ENCODE measurements at regions not wholly inside any gene's neighbourhood (a gene's known extent, or its start where the extent isn't known, plus 50 kb on each side); places are given as distances from the start of the nearest gene placed in this dataset.

DNA sequence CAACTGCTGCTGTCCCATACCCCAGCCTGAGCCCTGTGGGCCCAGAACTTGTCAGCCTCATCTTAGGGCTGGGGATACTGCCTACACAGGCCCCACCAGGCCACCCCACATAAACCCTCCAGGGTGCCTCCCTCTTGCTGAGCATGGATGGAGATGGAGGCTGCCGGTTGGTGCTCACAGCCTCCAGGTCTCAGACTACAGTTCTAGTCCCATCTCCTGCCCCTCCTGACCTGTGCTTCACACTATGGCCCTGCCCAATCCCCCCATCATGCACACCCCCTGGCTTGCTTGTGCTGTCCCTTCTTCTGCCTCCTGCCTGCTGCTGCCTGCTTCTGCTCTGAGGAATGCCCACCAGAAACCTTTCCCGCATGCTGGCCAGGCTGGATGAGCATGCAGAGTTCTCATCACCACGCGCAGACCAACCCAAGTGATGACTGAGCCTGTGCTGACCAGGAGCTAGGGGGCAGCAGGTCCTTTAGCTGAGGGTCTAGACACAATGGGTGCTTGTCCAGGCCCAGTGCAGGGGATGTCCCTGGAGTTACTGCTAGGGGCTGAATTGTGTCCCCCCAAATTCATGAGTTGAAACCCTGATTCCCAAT lies 138.4 kb upstream of the HS6ST1 start:
- H3K4me3 ChIP-seq (replicated peaks; ENCODE audit: low read depth, low read length), result no peak overlapping the region
- TF ChIP-seq CTCF (IDR thresholded peaks at IDR 0.05; ENCODE audit: low read depth, low read length, missing control alignments), result no peak
- DNase-seq (ENCODE audit: extremely low read depth, low read depth), result no peak

- DNase-seq (ENCODE audit: extremely low read depth, low read depth), result no peak
- TF ChIP-seq CTCF (IDR thresholded peaks at IDR 0.05; ENCODE audit: low read depth, low read length, missing control alignments), result no peak
- H3K4me3 ChIP-seq (replicated peaks; ENCODE audit: low read depth, low read length), result no peak overlapping the region
These were observed 139.0 kb upstream of the HS6ST1 start for GRCh38 chr2:128457716-128458115.

GRCh38 chr2:128458505-128458904 lies 139.8 kb upstream of the HS6ST1 start:
- DNase-seq (ENCODE audit: extremely low read depth, low read depth), result no peak
- no peak overlapping the region for H3K4me3 ChIP-seq (replicated peaks; ENCODE audit: low read depth, low read length)
- no peak for TF ChIP-seq CTCF (IDR thresholded peaks at IDR 0.05; ENCODE audit: low read depth, low read length, missing control alignments)

DNA sequence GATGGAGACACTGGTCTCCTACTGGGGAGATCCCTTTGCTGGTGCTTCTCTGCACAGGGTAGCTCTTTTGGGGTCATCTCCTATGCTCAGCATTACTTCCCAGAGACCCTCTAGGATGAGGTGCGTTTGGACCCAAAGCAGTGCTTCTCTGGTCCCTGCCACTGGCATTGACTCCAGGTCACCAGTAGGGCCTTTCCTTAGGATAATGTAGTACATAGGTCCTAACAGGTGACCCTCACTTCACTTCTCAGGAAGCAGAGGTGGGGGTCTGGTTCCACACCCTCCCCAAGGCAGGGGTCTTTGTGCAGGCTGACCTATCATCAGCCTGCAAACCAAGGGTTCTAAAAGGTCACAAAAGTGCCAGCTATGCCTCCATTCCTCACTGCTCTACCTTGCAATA lies 145.8 kb upstream of the HS6ST1 start:
- no peak overlapping the region for H3K4me3 ChIP-seq (replicated peaks; ENCODE audit: low read depth, low read length)
- no peak for DNase-seq (ENCODE audit: extremely low read depth, low read depth)
- no peak for TF ChIP-seq CTCF (IDR thresholded peaks at IDR 0.05; ENCODE audit: low read depth, low read length, missing control alignments)

- no peak for TF ChIP-seq CTCF (IDR thresholded peaks at IDR 0.05; ENCODE audit: low read depth, low read length, missing control alignments)
- DNase-seq (ENCODE audit: extremely low read depth, low read depth), result no peak
- no peak overlapping the region for H3K4me3 ChIP-seq (replicated peaks; ENCODE audit: low read depth, low read length)
These were observed 146.8 kb upstream of the HS6ST1 start for GRCh38 chr2:128465246-128466170.

GRCh38 chr2:128466376-128466775 lies 147.7 kb upstream of the HS6ST1 start:
- DNase-seq (ENCODE audit: extremely low read depth, low read depth), result no peak
- TF ChIP-seq CTCF (IDR thresholded peaks at IDR 0.05; ENCODE audit: low read depth, low read length, missing control alignments), result no peak
- no peak overlapping the region for H3K4me3 ChIP-seq (replicated peaks; ENCODE audit: low read depth, low read length)
